Lung (tissue), 11 donors: ENCODE measurements at regions not wholly inside any gene's neighbourhood (a gene's known extent, or its start where the extent isn't known, plus 50 kb on each side); places are given as distances from the start of the nearest gene placed in this dataset.

Experiments
- ATAC-seq: fragments of 200-7000 bp; cut with Tn5 transposase; one replicate; pipeline ENCODE4 v1.9.1; 2020; ENCODE audit warnings: moderate number of reproducible peaks; ENCODE audit not compliant: insufficient read depth, low FRiP score
- DNase-seq, 3 donors: peaks; one replicate each; pipeline ENCODE4 v3.0.0-alpha.2; 2013 to 2017
- H3K27ac ChIP-seq, 2 donors: one replicate each; pipeline ENCODE4 v1.5.1; 2013; ENCODE audit warnings: mild to moderate bottlenecking in 2 of 2, moderate library complexity in 2 of 2, control low read depth in 1 of 2, inconsistent platforms in 1 of 2, low read depth in 1 of 2, low read length in 1 of 2
- H3K27me3 ChIP-seq, 3 donors: one replicate each; pipeline ENCODE4 v1.5.1; 2013; ENCODE audit warnings: low read length in 2 of 3; ENCODE audit not compliant: control insufficient read depth in 3 of 3, insufficient read depth in 3 of 3
- H3K36me3 ChIP-seq, 4 donors: one replicate each; pipeline ENCODE4 v1.5.1; 2013; ENCODE audit warnings: low read length in 4 of 4, mild to moderate bottlenecking in 1 of 4, moderate library complexity in 1 of 4; ENCODE audit not compliant: control insufficient read depth in 4 of 4, insufficient read depth in 4 of 4
- H3K4me1 ChIP-seq, 5 donors: one replicate each; pipeline ENCODE4 v1.5.1; 2013; ENCODE audit warnings: low read length in 5 of 5, mild to moderate bottlenecking in 2 of 5, moderate library complexity in 1 of 5; ENCODE audit not compliant: control insufficient read depth in 5 of 5, insufficient read depth in 5 of 5
- H3K4me3 ChIP-seq: one replicate; pipeline ENCODE4 v1.5.1; 2013; ENCODE audit warnings: mild to moderate bottlenecking, control low read depth, moderate library complexity
- H3K9ac ChIP-seq, 2 donors: one replicate each; pipeline ENCODE4 v1.5.1; 2013; ENCODE audit warnings: low read length in 2 of 2, control low read depth in 1 of 2; ENCODE audit not compliant: insufficient read depth in 1 of 2
- H3K9me3 ChIP-seq, 4 donors: one replicate each; pipeline ENCODE4 v1.5.1; 2013; ENCODE audit warnings: low read length in 3 of 4, mild to moderate bottlenecking in 1 of 4, moderate library complexity in 1 of 4; ENCODE audit not compliant: control insufficient read depth in 4 of 4, insufficient read depth in 3 of 4
- WGBS, 2 donors: extraction: QIAGEN DNeasy Blood & Tissue Kit; methylation state at CpG; one replicate each; pipeline ENCODE4 v1.1.7; 2013; 5-methylcytosine and 5-hydroxymethylcytosine counted together
- TF ChIP-seq, protein P1 (sequence below): IDR thresholded peaks from 2 replicates; pipeline ENCODE4 v1.5.1; 2012; ENCODE audit warnings: mild to moderate bottlenecking; ENCODE audit errors: control extremely low read depth, extremely low read depth
- donor health status: control.
- donor health status: control.
- donor health status: Bipolar disorder and iron deficiency.
- donor health status: healthy.
- donor health status: DM: yes; HTN: yes; CAD: no.

DNA sequence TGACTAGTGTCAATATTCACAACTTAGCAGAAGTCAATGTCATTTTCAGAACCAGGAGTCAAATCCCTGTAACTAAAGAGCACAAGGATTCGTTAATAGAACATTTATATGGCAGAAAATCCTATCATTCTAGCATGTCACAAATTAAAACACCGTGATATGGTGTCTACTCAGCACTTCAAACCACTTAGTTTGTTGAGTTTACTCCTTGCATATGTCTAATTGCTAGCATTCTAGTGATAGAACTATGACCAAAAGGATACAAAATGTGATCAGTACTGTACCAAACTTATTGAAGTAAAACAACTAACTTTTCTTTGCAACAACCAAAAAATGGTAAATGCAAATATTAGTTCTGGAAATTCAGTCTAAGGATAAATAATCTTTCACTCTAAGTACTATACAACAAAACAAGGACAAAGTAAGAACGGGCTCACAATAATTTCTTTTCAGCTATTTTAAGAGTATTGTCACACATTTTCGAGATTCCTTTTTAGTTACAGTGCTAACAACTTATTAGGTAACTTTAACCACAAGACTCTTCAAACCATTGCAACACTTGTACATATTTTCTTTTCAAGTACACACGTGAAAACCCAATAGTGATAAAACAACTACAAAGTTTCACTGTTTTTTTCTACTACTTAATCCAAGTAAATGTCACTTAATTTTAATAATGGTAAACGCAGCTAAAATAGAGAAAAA, 845.2 kb upstream of the CDH10 start:
- Histone ChIP-seq H3K27ac (no peak overlapping the region), H3K4me1 (no peaks in the 10 kb centered on the region), H3K9me3 (no peaks in the 10 kb centered on the region), H3K4me3 (no peak overlapping the region), H3K36me3 (no peaks in the 10 kb centered on the region), H3K27me3 (no peaks in the 10 kb centered on the region), H3K9ac (no peak overlapping the region)
- ATAC-seq, result peak; percentile 66
- WGBS, 2 donors, result 55 to 74% methylated on average over 6 of the region's 6 CpGs
- peak in 2 of 3 donors; percentile 39 to 65 for DNase-seq
- TF ChIP-seq, protein P1, sequence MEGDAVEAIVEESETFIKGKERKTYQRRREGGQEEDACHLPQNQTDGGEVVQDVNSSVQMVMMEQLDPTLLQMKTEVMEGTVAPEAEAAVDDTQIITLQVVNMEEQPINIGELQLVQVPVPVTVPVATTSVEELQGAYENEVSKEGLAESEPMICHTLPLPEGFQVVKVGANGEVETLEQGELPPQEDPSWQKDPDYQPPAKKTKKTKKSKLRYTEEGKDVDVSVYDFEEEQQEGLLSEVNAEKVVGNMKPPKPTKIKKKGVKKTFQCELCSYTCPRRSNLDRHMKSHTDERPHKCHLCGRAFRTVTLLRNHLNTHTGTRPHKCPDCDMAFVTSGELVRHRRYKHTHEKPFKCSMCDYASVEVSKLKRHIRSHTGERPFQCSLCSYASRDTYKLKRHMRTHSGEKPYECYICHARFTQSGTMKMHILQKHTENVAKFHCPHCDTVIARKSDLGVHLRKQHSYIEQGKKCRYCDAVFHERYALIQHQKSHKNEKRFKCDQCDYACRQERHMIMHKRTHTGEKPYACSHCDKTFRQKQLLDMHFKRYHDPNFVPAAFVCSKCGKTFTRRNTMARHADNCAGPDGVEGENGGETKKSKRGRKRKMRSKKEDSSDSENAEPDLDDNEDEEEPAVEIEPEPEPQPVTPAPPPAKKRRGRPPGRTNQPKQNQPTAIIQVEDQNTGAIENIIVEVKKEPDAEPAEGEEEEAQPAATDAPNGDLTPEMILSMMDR, result no peak

DNA sequence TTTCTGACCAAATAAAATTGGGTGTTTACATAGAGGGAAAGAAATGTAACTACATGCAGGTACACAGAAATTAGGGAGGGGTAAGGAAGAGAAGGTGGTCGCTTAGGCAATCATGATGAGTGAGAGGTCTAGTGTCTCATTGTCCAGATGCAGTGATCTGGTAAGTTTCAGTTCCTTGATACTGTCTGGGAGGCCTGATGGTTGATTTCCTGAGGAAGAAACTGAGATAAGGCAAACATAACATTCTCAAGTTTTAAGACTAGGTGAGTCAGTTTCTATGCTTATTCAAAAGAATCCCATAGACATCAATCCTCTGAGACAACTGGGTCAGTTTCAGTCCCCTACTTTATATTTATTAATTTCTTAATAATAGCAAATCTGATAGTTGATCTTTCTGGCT, 843.3 kb upstream of the CDH10 start:
- WGBS, 2 donors, result 74 to 80% methylated on average over 1 of the region's 1 CpG
- Histone ChIP-seq H3K9me3 (no peaks in the 10 kb centered on the region), H3K27ac (no peak overlapping the region), H3K4me1 (no peaks in the 10 kb centered on the region), H3K36me3 (no peaks in the 10 kb centered on the region), H3K27me3 (no peaks in the 10 kb centered on the region), H3K9ac (no peak overlapping the region), H3K4me3 (no peak overlapping the region)
- DNase-seq, result no peak
- TF ChIP-seq, protein P1, result no peak
- ATAC-seq, result no peak

DNA sequence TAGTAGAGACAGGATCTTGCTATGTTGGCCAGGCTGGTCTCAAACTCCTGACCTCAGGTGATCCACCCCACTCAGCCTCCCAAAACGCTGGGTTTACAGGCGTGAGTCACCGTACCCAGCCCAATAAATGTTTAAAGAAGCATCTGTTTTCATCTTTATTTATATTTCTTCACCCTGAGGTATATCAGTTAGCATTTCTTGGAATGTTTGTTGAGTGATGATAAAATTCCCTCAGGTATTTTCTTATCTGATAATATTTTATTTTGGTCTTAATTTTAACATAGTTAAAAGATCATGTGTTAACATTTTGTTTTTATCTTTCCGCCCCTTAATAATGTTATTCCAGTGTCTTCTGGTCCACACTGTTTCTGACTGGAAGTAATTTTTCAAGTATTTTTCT, 839.6 kb upstream of the CDH10 start:
- TF ChIP-seq, protein P1, result no peak
- H3K36me3 ChIP-seq, result no peaks in the 10 kb centered on the region
- no peaks in the 10 kb centered on the region for H3K9me3 ChIP-seq
- H3K4me1 ChIP-seq, result no peaks in the 10 kb centered on the region
- H3K4me3 ChIP-seq, result no peak overlapping the region
- no peak for DNase-seq
- no peak overlapping the region for H3K27ac ChIP-seq
- 77 to 84% methylated on average over 4 of the region's 4 CpGs for WGBS, 2 donors
- H3K9ac ChIP-seq, result no peak overlapping the region
- H3K27me3 ChIP-seq, result no peaks in the 10 kb centered on the region
- ATAC-seq, result no peak

DNA sequence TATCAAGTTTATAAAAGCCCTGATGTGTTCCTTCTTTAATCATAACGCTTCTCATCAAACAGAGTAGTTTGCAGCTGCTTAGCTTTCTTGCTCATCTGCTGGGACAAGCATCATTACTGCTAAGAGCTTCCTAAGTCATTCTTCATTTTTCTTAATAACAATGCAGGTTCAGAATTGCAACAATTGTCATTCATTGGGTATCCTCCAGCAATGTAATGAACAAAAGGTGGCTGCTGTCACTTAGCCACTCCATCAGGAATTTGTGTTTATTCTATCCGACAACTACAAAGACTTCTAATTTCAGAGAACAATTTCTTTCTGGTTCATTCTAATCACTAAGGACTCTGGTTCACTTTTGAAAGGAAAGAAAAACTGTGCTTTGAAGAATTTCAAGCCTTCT, 836.7 kb upstream of the CDH10 start:
- peak in 1 of 3 donors; percentile 0 for DNase-seq
- 50 to 68% methylated on average over 2 of the region's 2 CpGs for WGBS, 2 donors
- Histone ChIP-seq H3K36me3 (no peaks in the 10 kb centered on the region), H3K4me3 (no peak overlapping the region), H3K9me3 (no peaks in the 10 kb centered on the region), H3K4me1 (no peaks in the 10 kb centered on the region), H3K9ac (no peak overlapping the region), H3K27me3 (no peaks in the 10 kb centered on the region), H3K27ac (no peak overlapping the region)
- TF ChIP-seq, protein P1, result no peak
- ATAC-seq, result no peak
